Mesodermal cell (in vitro differentiated cells): ENCODE measurements at regions not wholly inside any gene's neighbourhood (a gene's known extent, or its start where the extent isn't known, plus 50 kb on each side); places are given as distances from the start of the nearest gene placed in this dataset.

Source experiments
- H3K27ac ChIP-seq: 2 replicates; pipeline ENCODE4 v1.7.0; 2013; ENCODE audit warnings: mild to moderate bottlenecking, low read depth, low read length, moderate library complexity; ENCODE audit not compliant: severe bottlenecking
- H3K36me3 ChIP-seq: 2 replicates; pipeline ENCODE4 v1.7.1; 2013; ENCODE audit warnings: mild to moderate bottlenecking, low read length, moderate library complexity; ENCODE audit not compliant: control insufficient read depth, insufficient read depth
- H3K4me1 ChIP-seq: one replicate; pipeline ENCODE4 v1.7.1; 2013; ENCODE audit warnings: mild to moderate bottlenecking, low read length; ENCODE audit not compliant: insufficient read depth, control insufficient read depth, poor library complexity, severe bottlenecking
- H3K4me3 ChIP-seq: 2 replicates; pipeline ENCODE4 v1.7.0; 2013; ENCODE audit warnings: low read length, control low read depth, mild to moderate bottlenecking; ENCODE audit not compliant: insufficient read depth, poor library complexity, severe bottlenecking; ENCODE audit errors: extremely low read depth
- H3K9me3 ChIP-seq: 2 replicates; pipeline ENCODE4 v1.7.1; 2013; ENCODE audit warnings: mild to moderate bottlenecking, low read length, moderate library complexity; ENCODE audit not compliant: control insufficient read depth
- WGBS, 2 experiments: methylation state at CpG; one replicate each; pipeline ENCODE4 v1.1.5; 2013; ENCODE audit warnings: missing lambda C conversion rate in 2 of 2; ENCODE audit not compliant: insufficient coverage in 2 of 2; 5-methylcytosine and 5-hydroxymethylcytosine counted together

DNA sequence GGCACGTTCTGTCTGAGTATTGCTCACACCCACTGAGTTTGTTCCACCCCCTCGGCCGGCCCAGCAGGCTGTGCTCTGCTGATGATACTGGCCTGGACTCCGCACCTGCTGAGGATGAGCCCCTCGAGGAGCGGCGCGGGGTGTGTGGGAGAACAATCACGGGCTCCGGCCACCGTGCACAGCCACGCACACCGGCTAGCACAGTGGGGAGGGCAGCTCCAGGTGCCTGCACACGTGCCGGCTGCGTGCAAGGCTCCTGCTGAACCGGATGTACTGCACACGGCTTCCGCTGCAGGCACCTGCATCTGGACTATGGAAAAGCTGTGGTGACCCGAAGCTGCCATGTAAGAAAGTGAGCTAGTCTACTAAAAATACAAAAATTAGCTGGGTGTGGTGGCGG, 485.2 kb upstream of the CDH9 start:
- H3K4me3 ChIP-seq = no peak overlapping the region
- no peaks in the 10 kb centered on the region for H3K36me3 ChIP-seq
- H3K9me3 ChIP-seq = no peaks in the 10 kb centered on the region
- H3K4me1 ChIP-seq = no peaks in the 10 kb centered on the region
- H3K27ac ChIP-seq = no peak overlapping the region
- WGBS, 2 experiments = 96 to 97% methylated on average over 11 to 19 of the region's 21 CpGs

DNA sequence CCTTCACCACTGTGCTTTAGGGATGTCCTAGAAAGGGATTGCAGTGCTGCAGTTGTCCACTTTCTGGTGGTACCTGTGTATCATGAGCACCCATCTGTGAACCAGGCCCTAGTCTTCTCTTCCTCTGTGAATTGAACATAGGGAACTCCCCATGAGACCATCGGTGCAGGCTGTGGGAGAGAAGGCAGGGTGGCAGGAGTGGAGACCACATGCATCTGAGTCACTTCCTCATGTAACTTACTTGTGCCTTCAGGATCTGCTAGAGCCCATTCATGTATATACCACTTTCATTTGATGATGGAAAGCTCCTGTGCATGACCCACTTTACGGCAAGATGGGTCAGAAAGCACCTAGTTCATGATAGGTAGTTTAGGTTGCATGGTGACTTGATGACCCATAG, 478.1 kb upstream of the CDH9 start:
- 100% methylated on average over 1 of the region's 2 CpGs; no CpG with 5 or more reads in 1 of the 2 experiments for WGBS, 2 experiments
- H3K4me3 ChIP-seq = no peak overlapping the region
- no peaks in the 10 kb centered on the region for H3K36me3 ChIP-seq
- no peaks in the 10 kb centered on the region for H3K9me3 ChIP-seq
- no peak overlapping the region for H3K27ac ChIP-seq
- no peaks in the 10 kb centered on the region for H3K4me1 ChIP-seq

DNA sequence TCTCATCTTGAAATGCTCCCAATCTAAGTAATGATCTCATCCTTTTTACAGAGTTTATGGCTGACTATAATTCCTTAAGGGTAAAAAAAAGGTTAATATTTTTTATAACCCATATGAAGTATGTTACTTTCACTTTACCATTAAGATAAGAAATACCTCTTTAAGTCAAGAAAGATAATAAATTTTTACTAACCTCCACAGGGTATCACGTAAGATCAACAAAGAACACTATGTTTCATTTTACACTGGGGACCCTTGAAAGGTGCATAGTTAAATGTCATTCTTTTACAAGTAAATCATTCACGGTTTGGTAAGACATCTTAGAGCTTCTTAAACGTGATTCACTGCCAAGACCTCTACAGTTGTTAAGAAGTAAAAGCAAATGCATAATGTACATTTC, 472.7 kb upstream of the CDH9 start:
- Histone ChIP-seq H3K36me3 (no peaks in the 10 kb centered on the region), H3K4me1 (no peaks in the 10 kb centered on the region), H3K9me3 (no peaks in the 10 kb centered on the region), H3K4me3 (no peak overlapping the region), H3K27ac (no peak overlapping the region)
- WGBS, 2 experiments = 67% methylated on average over 1 of the region's 3 CpGs; no CpG with 5 or more reads in 1 of the 2 experiments

DNA sequence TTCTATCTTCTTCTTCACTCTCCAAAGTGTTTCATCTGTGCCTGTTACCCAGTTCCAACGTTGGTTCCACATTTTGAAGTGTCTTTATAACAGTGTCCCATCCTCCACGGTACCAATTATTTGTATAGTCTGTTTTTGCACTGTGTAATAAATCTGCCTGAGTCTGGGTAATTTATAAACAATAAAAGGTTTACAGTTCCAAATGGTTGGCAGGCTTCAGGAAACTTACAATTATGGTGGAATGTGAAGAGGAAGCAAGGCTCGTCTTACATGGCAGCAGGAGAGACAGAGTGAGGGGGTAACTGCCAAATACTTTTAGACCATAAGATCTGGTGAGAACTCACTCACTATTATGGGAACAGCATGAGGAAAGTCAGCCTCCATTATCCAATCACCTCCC, 465.4 kb upstream of the CDH9 start:
- Histone ChIP-seq H3K27ac (no peak overlapping the region), H3K9me3 (no peaks in the 10 kb centered on the region), H3K4me3 (no peak overlapping the region), H3K4me1 (no peaks in the 10 kb centered on the region), H3K36me3 (no peaks in the 10 kb centered on the region)
- 60 to 83% methylated on average over 1 of the region's 3 CpGs for WGBS, 2 experiments

DNA sequence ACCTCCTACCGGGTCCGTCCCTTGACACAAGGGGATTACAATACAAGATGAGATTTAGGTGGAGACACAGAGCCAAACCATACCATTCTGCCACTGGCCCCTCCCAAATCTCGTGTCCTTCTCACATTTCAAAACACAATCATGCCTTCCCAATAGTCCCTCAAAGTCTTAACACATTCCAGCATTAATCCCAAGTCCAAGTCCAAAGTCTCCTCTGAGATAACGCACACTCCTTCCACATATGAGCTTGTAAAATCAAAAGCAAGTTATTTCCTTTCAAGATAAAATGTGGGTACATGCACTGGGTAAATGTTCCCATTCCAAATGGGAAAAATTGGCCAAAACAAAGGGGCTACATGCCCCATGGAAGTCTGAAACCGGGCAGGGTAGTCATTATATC, 463.9 kb upstream of the CDH9 start:
- Histone ChIP-seq H3K27ac (no peak overlapping the region), H3K36me3 (no peaks in the 10 kb centered on the region), H3K9me3 (no peaks in the 10 kb centered on the region), H3K4me3 (no peak overlapping the region), H3K4me1 (no peaks in the 10 kb centered on the region)
- WGBS, 2 experiments = 40 to 61% methylated on average over 2 to 3 of the region's 5 CpGs

DNA sequence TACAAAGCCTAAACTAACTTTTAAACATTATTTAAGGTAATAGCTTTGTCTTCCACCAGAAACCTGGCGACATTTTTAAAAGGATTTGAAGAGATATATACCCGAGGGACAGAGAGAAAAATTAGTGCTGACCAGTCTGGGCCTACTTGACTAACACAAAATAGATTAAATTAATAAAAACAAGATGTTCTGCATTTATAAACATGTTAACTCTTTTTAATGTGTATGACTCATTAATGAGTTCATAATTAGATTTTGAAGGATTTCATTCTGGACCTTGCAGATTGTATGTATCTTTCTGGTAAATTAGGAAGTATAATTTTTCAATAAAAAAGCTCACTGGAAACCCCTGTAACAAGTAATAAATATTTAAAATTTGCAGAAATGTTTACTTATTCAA, 459.1 kb upstream of the CDH9 start:
- no CpG with 5 or more reads among the region's 2 CpGs for WGBS, 2 experiments
- no peak overlapping the region for H3K4me3 ChIP-seq
- no peaks in the 10 kb centered on the region for H3K36me3 ChIP-seq
- no peak overlapping the region for H3K27ac ChIP-seq
- H3K9me3 ChIP-seq = no peaks in the 10 kb centered on the region
- no peaks in the 10 kb centered on the region for H3K4me1 ChIP-seq

DNA sequence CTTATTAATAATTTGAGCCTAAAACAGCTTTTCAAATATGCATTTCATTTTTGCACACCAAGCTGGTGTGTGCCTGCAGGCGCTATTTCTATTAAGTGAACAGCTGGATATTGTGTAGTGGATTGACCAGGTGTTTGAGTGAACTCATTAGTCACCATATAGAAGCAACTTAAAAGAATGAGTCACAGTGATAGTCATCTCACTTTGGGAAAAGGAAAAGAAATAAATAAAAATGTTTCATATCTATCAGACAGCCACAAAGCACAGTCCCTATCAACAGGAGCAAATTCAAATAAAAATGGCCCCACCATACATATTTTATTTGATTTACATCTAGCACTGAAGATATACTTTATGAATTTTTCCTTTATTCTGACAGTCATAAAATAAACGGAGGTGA, 456.5 kb upstream of the CDH9 start:
- Histone ChIP-seq H3K4me1 (no peaks in the 10 kb centered on the region), H3K27ac (no peak overlapping the region), H3K36me3 (no peaks in the 10 kb centered on the region), H3K4me3 (no peak overlapping the region), H3K9me3 (no peaks in the 10 kb centered on the region)
- no CpG with 5 or more reads among the region's 2 CpGs for WGBS, 2 experiments

DNA sequence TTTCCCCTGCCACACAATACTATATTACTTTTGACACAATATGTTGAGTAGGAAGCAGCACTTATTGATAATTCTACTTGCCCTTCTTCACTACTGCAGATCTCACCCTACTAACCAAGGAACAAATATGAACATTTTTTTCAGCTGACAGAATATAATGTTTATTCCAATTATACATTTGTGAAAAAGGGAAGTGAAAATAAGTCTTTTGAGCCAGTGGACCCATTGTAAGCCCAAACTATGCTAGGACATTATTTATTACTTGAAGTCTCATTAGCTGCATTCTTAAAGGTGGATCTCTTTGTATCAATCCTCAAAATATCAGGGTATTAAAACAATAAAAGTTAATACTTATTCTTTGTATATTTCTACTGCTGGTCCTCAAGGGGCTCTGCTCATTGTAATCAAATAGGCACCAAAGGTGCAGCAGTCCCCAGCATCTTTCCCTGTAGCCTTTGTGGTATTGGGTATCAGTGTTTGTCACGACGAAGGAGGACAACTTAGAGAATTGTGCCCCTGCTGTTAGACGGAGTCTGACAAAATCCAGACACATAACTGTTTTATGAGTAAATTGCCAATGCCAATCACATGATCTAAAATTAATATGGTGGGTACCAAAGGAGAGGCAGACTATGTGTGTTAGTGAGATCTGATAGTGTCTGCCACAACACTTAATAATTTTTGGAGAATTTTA, 453.5 kb upstream of the CDH9 start:
- Histone ChIP-seq H3K27ac (no peak overlapping the region), H3K36me3 (no peaks in the 10 kb centered on the region), H3K9me3 (no peaks in the 10 kb centered on the region), H3K4me3 (no peak overlapping the region), H3K4me1 (no peaks in the 10 kb centered on the region)
- WGBS, 2 experiments = 100% methylated on average over 1 of the region's 3 CpGs; no CpG with 5 or more reads in 1 of the 2 experiments

DNA sequence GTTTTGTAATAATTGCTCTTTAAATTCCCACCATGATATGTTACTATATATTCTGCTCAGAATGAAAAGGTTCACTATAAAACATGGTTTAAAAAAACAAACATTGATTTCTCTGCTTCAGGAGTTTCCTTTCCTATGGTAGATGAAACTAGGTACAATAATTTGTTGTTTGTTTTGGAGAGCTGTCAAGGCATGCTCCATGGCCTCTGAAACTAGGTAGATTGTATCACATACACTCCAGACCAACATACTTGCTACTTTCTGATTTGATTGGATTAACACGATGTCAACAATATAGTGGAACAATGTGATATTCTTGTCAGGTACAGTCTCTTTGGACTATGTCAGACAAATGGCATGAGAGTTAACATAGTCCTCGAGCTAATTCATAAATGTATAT, 452.7 kb upstream of the CDH9 start:
- WGBS, 2 experiments = no CpG with 5 or more reads among the region's 2 CpGs
- H3K27ac ChIP-seq = no peak overlapping the region
- H3K36me3 ChIP-seq = no peaks in the 10 kb centered on the region
- H3K4me3 ChIP-seq = no peak overlapping the region
- H3K9me3 ChIP-seq = no peaks in the 10 kb centered on the region
- no peaks in the 10 kb centered on the region for H3K4me1 ChIP-seq

DNA sequence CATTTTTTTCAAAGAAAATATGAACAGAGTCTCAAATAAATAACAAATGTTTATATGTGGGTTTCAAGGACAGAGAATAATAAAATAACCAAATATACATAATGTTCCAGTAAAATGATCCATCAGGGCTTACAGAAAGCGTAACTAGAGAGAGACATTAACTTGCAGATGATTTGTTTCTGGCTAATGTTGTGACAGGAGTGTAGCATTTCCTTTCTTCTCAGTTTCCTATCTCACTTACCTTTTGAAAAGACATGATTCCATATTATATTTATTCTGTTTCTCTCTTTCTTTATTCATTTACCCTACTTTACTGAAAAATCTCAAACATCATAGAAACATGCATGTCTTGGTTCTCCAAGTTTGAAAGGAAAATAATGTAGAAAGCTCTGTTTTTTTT, 451.3 kb upstream of the CDH9 start:
- no CpG with 5 or more reads among the region's 1 CpG for WGBS, 2 experiments
- H3K9me3 ChIP-seq = no peaks in the 10 kb centered on the region
- no peaks in the 10 kb centered on the region for H3K36me3 ChIP-seq
- H3K27ac ChIP-seq = no peak overlapping the region
- no peak overlapping the region for H3K4me3 ChIP-seq
- H3K4me1 ChIP-seq = no peaks in the 10 kb centered on the region

DNA sequence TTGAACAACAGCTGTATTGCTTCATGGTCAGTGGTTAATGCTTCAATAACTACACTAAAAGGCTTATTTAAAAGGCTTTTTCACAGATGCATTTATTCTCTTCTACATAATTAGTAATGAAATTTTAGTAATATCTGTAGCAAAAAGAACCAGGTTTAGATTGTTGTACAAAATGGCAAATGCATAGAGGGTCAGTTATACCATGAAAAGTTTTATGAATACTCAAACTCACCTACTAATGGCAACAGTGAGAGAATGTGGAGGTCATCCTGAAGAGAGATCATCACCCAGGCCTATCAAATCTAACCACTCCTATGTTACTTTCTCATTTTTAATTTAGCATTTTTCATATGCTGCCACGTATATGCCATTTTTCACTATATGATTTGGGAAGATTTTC, 444.3 kb upstream of the CDH9 start:
- Histone ChIP-seq H3K27ac (no peak overlapping the region), H3K36me3 (peaks cover 9% of the 10 kb centered on the region), H3K4me3 (no peak overlapping the region), H3K4me1 (no peaks in the 10 kb centered on the region), H3K9me3 (no peaks in the 10 kb centered on the region)
- WGBS, 2 experiments = no CpG with 5 or more reads among the region's 1 CpG
